Gastroesophageal sphincter (tissue), 3 donors: ENCODE measurements at regions not wholly inside any gene's neighbourhood (a gene's known extent, or its start where the extent isn't known, plus 50 kb on each side); places are given as distances from the start of the nearest gene placed in this dataset.

ENCODE experiments used
- CTCF ChIP-seq, 4 experiments: fragments of 200-600 bp in 2 of 4; fragments of 450-650 bp in 2 of 4; sonication (generic) in 1 of 4; IDR thresholded peaks; one replicate each; pipeline ENCODE4 v1.5.1; 2017 to 2019; ENCODE audit warnings: antibody characterized with exemption in 4 of 4, mild to moderate bottlenecking in 2 of 4, moderate library complexity in 2 of 4
- EP300 ChIP-seq: sonication (generic); formaldehyde crosslinking; IDR thresholded peaks from one replicate; pipeline ENCODE4 v1.6.1; 2017; ENCODE audit warnings: antibody characterized with exemption, mild to moderate bottlenecking
- POLR2AphosphoS5 ChIP-seq: sonication (generic); formaldehyde crosslinking; IDR thresholded peaks from one replicate; pipeline ENCODE4 v1.6.1; 2017; ENCODE audit warnings: antibody characterized with exemption

- TF ChIP-seq CTCF (IDR thresholded peaks at IDR 0.05) (no peak), POLR2AphosphoS5 (no peak), EP300 (no peak)
Measured at GRCh38 chr18:77985526-77986281, 736.1 kb downstream of the GALR1 start.
